Lower leg skin (tissue), 3 donors: ENCODE measurements at regions not wholly inside any gene's neighbourhood (a gene's known extent, or its start where the extent isn't known, plus 50 kb on each side); places are given as distances from the start of the nearest gene placed in this dataset.

Experiments used
- POLR2A ChIP-seq, 2 donors: fragments of 450-650 bp; IDR thresholded peaks; one replicate each; pipeline ENCODE4 v1.6.1; 2016 to 2017; ENCODE audit warnings: antibody characterized with exemption in 2 of 2, mild to moderate bottlenecking in 1 of 2, moderate library complexity in 1 of 2
- TF ChIP-seq, protein P1 (sequence below), 3 donors: fragments of 450-650 bp; IDR thresholded peaks; one replicate each; pipeline ENCODE4 v1.5.1; 2016; ENCODE audit warnings: antibody characterized with exemption in 3 of 3, mild to moderate bottlenecking in 3 of 3, moderate library complexity in 2 of 3

DNA sequence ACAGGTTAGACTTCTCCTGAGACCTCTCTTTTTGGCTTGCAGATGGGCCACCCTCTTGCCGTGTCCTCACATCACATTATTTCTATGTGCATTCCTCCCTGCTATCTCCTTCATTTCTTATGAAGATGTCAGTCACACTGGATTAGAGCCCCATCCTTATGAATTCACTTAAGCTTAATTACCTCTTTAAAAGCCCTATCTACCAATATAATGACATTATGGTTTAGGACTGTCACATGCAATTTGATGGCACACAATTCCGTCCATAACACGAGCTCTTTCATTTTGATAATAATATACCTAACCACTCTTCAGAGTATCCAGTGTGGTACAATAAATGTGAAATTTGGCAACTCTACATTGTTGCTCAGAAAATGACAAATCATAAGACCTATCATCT lies 1037.3 kb downstream of the DIAPH3 start:
- TF ChIP-seq, protein P1, sequence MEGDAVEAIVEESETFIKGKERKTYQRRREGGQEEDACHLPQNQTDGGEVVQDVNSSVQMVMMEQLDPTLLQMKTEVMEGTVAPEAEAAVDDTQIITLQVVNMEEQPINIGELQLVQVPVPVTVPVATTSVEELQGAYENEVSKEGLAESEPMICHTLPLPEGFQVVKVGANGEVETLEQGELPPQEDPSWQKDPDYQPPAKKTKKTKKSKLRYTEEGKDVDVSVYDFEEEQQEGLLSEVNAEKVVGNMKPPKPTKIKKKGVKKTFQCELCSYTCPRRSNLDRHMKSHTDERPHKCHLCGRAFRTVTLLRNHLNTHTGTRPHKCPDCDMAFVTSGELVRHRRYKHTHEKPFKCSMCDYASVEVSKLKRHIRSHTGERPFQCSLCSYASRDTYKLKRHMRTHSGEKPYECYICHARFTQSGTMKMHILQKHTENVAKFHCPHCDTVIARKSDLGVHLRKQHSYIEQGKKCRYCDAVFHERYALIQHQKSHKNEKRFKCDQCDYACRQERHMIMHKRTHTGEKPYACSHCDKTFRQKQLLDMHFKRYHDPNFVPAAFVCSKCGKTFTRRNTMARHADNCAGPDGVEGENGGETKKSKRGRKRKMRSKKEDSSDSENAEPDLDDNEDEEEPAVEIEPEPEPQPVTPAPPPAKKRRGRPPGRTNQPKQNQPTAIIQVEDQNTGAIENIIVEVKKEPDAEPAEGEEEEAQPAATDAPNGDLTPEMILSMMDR (IDR thresholded peaks at IDR 0.05), result no peak
- TF ChIP-seq POLR2A (IDR thresholded peaks at IDR 0.05), result no peak
